GM19099 (cell line): ENCODE measurements at regions not wholly inside any gene's neighbourhood (a gene's known extent, or its start where the extent isn't known, plus 50 kb on each side); places are given as distances from the start of the nearest gene placed in this dataset.

Experiments
- POLR2A ChIP-seq: IDR thresholded peaks from 3 replicates; pipeline ENCODE4 v1.6.1; 2011; ENCODE audit warnings: low read depth; ENCODE audit not compliant: insufficient read length; ENCODE audit errors: extremely low read depth

GRCh38 chr11:23497040-23497439 lies 636.8 kb upstream of the CCDC179 start:
- no peak for TF ChIP-seq POLR2A

DNA sequence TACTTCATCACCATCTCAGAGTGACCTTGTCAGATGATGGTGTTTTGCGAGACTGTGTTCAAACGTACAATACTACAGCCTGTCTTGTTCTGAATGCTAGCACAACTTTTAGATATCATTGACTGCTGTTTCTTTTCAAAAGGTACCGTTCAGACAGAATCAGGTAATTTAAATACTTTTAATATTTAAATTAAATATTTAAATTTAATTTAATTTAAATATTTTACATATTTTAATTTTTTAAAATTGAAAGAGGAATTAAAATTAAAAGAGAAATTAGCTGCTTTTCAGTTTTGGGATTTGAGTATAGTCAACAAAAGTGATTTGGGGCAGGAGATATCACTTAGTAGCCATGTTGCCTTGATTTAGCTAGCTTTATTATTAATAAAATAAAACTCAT lies 642.1 kb upstream of the CCDC179 start:
- TF ChIP-seq POLR2A: no peak

DNA sequence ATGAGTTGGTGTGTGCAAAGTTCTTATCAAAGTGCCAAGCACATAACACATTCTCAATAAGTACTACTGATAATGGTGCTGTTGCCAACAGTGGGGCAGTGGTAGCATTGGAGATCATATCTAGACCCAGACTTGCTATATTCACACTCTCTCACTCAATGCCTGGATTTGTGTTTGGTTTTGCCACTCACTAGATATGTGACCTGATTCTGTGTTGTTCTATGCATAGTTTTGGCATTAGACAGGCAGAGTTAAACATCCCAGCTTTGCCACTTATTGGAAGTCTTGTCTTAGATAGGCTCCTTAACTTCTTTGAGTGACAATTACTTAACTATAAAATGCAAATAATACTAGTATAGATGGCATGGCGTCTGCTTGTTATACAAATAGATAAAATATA lies 642.6 kb upstream of the CCDC179 start:
- no peak for TF ChIP-seq POLR2A

DNA sequence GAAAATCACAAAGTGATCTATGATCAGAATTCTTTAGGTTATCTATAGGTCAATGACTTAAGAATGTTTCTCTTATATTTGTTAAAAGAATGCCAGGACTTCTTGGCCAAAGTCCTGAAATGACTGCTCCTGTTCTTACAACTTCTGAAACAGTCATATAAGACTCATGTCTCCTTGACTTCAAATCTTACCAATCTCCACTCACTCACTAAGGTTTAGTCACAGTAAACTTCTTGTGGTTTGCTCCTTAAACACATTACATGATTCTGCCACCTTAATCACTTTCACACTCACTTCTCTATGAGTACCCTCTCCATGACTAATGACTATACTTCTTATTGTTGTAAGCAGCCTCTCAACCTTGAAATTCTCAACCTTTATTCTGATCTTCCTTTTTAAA lies 648.7 kb upstream of the CCDC179 start:
- TF ChIP-seq POLR2A: no peak

DNA sequence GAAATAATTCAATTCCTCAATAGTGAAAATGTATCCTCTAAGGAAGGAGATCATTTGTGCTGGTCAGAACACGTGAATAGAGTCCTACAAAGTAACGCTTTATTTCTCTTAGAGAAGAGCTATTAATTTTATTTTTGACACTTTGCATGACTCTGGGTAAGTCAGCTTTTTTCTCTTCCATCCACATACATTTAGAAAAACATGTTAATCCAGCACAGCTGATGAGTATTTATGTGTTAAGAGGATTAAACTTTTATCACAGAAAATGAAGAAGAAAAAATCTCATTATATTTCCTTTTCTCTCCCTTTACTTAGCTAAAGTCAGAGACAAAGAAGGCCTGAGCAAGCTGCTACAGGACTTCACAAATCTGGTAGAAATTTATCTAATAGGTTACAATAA lies 649.5 kb upstream of the CCDC179 start:
- no peak for TF ChIP-seq POLR2A

GRCh38 chr11:23519194-23519593 lies 658.9 kb upstream of the CCDC179 start:
- TF ChIP-seq POLR2A: no peak

- TF ChIP-seq POLR2A: no peak
These were observed 660.1 kb upstream of the CCDC179 start for GRCh38 chr11:23520226-23520960.

GRCh38 chr11:23536907-23537306 lies 676.6 kb upstream of the CCDC179 start:
- TF ChIP-seq POLR2A: no peak

GRCh38 chr11:23539556-23539955 lies 679.3 kb upstream of the CCDC179 start:
- no peak for TF ChIP-seq POLR2A

GRCh38 chr11:23540101-23540561 lies 679.9 kb upstream of the CCDC179 start:
- TF ChIP-seq POLR2A: no peak

GRCh38 chr11:23542189-23542588 lies 681.9 kb upstream of the CCDC179 start:
- TF ChIP-seq POLR2A: no peak

DNA sequence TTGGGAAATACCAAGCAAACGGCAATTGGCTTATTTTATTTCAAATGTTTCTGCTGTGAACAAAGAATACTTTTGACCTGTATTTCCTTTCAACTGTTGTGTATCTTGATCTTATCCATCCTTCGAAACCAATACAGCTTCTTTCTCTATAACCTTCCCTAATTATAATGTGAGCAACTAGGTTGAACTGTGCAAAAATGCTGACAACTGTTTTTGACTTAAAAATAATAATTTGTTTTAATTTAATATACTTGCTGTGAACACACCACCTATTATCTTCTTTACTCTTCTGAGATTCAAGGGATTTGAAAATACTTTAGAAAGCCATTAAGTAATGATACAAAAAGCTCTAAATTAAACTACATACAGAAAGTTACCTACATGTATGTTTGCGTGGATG lies 682.5 kb upstream of the CCDC179 start:
- no peak for TF ChIP-seq POLR2A

DNA sequence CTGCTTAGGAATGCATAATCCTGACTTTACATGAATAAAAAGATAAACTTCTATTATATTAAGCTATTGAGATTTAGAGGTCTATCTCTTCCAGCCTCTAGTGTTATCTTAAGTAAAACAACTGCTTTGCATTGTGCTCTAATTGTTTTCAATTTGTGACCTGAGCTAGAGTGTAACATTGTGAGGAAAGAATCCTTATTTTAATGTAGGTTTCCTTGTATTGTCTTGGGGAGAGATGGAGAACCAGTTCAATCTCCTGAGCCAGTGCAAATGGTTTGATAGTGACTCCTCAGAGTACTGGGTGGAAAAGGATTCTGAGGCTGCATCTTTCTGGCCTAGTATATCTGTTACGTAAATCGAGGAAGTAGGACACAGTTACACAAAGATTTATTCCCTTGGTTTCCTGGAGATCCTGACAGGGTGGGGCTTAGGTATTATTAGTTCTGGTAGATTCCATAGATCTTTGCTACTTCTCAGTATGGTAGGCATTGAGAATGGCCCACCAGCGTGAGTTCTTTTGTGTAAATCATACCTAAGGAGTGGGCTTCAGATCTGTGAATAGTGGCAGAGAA lies 683.5 kb upstream of the CCDC179 start:
- TF ChIP-seq POLR2A: no peak

- no peak for TF ChIP-seq POLR2A
These were observed 691.4 kb upstream of the CCDC179 start for GRCh38 chr11:23551706-23552105.

DNA sequence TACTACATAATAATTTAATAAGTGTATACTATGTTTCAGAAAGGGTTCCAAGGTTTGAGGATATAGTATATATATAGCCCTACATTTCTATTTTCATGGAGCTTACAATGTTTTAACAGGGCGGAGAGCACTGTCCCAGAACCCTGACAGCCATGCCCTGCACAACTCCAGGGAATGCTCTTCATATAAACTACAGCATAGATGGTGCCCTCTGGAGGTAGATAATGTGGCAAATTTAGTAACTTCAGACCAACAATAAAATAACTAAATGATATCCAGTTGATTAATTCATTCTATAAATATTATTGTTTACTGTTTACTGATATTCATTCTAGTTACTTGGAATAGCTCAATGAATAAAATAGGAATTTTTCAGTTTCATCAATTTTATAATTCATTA lies 693.7 kb upstream of the CCDC179 start:
- TF ChIP-seq POLR2A: no peak

DNA sequence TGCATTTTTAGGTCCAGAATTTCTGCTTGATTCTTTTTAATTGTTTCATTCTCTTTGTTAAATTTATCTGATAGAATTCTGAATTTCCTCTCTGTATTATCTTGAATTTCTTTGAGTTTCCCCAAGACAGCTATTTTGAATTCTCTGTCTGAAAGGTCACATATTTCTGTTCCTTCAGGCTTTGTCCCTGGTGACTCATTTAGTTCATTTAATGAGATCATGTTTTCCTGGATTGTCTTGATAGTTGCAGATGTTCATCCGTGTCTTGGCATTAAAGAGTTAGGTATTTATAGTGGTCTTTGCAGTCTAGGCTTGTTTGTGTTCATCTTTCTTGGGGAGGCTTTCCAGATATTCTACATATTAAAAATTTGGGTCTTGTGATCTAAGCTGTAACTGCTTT lies 694.8 kb upstream of the CCDC179 start:
- no peak for TF ChIP-seq POLR2A
